H1 (cell line): ENCODE measurements at regions not wholly inside any gene's neighbourhood (a gene's known extent, or its start where the extent isn't known, plus 50 kb on each side); places are given as distances from the start of the nearest gene placed in this dataset.

Experiments
- CHD7 ChIP-seq: fragments of 300-600 bp; sonication (generic); IDR thresholded peaks from 2 replicates; pipeline ENCODE4 v1.7.1; 2012; ENCODE audit warnings: low read length, moderate library complexity, mild to moderate bottlenecking, inconsistent platforms; ENCODE audit not compliant: insufficient replicate concordance
- NANOG ChIP-seq: IDR thresholded peaks from 2 replicates; pipeline ENCODE4 v1.6.1; 2011; ENCODE audit warnings: low read length, low read depth, mild to moderate bottlenecking, inconsistent platforms; ENCODE audit not compliant: insufficient read depth, poor library complexity, severe bottlenecking

GRCh38 chr10:120282846-120283492 lies 174.1 kb upstream of the PLPP4 start (continued):
- TF ChIP-seq CHD7 (no peak), NANOG (no peak)
